ENCODE measurements at regions not wholly inside any gene's neighbourhood (a gene's known extent, or its start where the extent isn't known, plus 50 kb on each side); places are given as distances from the start of the nearest gene placed in this dataset.
A peak's percentile ranks its signal among the peaks of the same experiment; 100 is the strongest.

- no peak for DNase-seq (ENCODE audit: low spot score)
Observed at GRCh38 chr22:19574247-19574646, 50.0 kb upstream of the CLDN5 start.

- peak; percentile 61 for DNase-seq (ENCODE audit: low spot score)
Observed at GRCh38 chr22:19576460-19577421, 52.5 kb upstream of the CLDN5 start.

GRCh38 chr22:19577422-19577966 lies 53.3 kb upstream of the CLDN5 start:
- no peak for DNase-seq (ENCODE audit: low spot score)

GRCh38 chr22:19578180-19579004 lies 54.2 kb upstream of the CLDN5 start:
- no peak for DNase-seq (ENCODE audit: low spot score)

GRCh38 chr22:19579115-19579811 lies 55.1 kb upstream of the CLDN5 start:
- DNase-seq (ENCODE audit: low spot score) = no peak

- DNase-seq (ENCODE audit: low spot score) = no peak
Observed at GRCh38 chr22:19579880-19580279, 55.7 kb upstream of the CLDN5 start.

- DNase-seq (ENCODE audit: low spot score) = no peak
Observed at GRCh38 chr22:19580291-19580890, 56.2 kb upstream of the CLDN5 start.

- DNase-seq (ENCODE audit: low spot score) = no peak
Observed at GRCh38 chr22:19582033-19582693, 58.0 kb upstream of the CLDN5 start.

GRCh38 chr22:19586922-19587684 lies 62.9 kb upstream of the CLDN5 start:
- no peak for DNase-seq (ENCODE audit: low spot score)

- no peak for DNase-seq (ENCODE audit: low spot score)
Observed at GRCh38 chr22:19590696-19591095, 66.5 kb upstream of the CLDN5 start.

- no peak for DNase-seq (ENCODE audit: low spot score)
Observed at GRCh38 chr22:19591568-19591967, 67.4 kb upstream of the CLDN5 start.

GRCh38 chr22:19592464-19592863 lies 68.3 kb upstream of the CLDN5 start:
- DNase-seq (ENCODE audit: low spot score) = no peak

GRCh38 chr22:19593991-19594569 lies 69.9 kb upstream of the CLDN5 start:
- DNase-seq (ENCODE audit: low spot score) = no peak

- DNase-seq (ENCODE audit: low spot score) = no peak
Observed at GRCh38 chr22:19595532-19595931, 71.3 kb upstream of the CLDN5 start.

- no peak for DNase-seq (ENCODE audit: low spot score)
Observed at GRCh38 chr22:19596680-19597398, 72.6 kb upstream of the CLDN5 start.

- DNase-seq (ENCODE audit: low spot score) = no peak
Observed at GRCh38 chr22:19597399-19597735, 73.2 kb upstream of the CLDN5 start.

GRCh38 chr22:19598054-19598855 lies 74.0 kb upstream of the CLDN5 start:
- DNase-seq (ENCODE audit: low spot score) = no peak

- DNase-seq (ENCODE audit: low spot score) = no peak
Observed at GRCh38 chr22:19599004-19599403, 74.8 kb upstream of the CLDN5 start.
